ENCODE measurements at regions not wholly inside any gene's neighbourhood (a gene's known extent, or its start where the extent isn't known, plus 50 kb on each side); places are given as distances from the start of the nearest gene placed in this dataset.

DNA sequence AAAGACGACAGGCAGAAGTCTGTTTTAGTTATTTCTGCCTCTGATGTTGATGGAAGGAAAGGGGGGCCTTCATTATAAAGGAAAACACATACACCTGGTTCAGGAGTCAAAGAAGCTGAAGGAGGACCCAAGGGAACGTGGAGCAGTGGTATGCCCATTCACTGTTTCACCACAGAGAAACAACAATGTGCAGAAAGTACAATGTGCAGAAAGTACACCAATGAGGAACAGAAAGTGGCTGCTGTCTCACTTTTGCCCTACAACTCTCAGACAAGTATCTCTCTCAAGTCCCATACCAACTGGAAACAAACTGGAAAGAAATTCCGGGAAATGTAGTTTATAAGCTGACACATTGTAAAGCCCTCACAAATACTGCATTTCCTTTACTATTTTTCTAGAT, 564.5 kb downstream of the TRAM1L1 start:
- TF ChIP-seq, protein P1, sequence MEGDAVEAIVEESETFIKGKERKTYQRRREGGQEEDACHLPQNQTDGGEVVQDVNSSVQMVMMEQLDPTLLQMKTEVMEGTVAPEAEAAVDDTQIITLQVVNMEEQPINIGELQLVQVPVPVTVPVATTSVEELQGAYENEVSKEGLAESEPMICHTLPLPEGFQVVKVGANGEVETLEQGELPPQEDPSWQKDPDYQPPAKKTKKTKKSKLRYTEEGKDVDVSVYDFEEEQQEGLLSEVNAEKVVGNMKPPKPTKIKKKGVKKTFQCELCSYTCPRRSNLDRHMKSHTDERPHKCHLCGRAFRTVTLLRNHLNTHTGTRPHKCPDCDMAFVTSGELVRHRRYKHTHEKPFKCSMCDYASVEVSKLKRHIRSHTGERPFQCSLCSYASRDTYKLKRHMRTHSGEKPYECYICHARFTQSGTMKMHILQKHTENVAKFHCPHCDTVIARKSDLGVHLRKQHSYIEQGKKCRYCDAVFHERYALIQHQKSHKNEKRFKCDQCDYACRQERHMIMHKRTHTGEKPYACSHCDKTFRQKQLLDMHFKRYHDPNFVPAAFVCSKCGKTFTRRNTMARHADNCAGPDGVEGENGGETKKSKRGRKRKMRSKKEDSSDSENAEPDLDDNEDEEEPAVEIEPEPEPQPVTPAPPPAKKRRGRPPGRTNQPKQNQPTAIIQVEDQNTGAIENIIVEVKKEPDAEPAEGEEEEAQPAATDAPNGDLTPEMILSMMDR (conservative IDR thresholded peaks at IDR 0.05; ENCODE audit: low read length): no peak
- no peak for TF ChIP-seq EZH2phosphoT487 (IDR thresholded peaks at IDR 0.05; ENCODE audit: borderline replicate concordance)
